IMR-90 (cell line): ENCODE measurements at regions not wholly inside any gene's neighbourhood (a gene's known extent, or its start where the extent isn't known, plus 50 kb on each side); places are given as distances from the start of the nearest gene placed in this dataset.

Experiments used
- CEBPB ChIP-seq: IDR thresholded peaks from 2 replicates; pipeline ENCODE4 v1.6.1; 2012; ENCODE audit warnings: low read depth, low read length, improper control_type of control experiment
- CTCF ChIP-seq: conservative IDR thresholded peaks from 2 replicates; pipeline ENCODE4 v1.5.1; 2012; ENCODE audit warnings: mild to moderate bottlenecking, low read depth, low read length, improper control_type of control experiment
- MAFK ChIP-seq: IDR thresholded peaks from 2 replicates; pipeline ENCODE4 v1.6.1; 2012; ENCODE audit warnings: low read depth, low read length, improper control_type of control experiment
- NFE2L2 ChIP-seq: fragments of 150-350 bp; IDR thresholded peaks from 2 replicates; pipeline ENCODE4 v1.6.1; 2016; ENCODE audit warnings: low read depth, mild to moderate bottlenecking, low read length
- POLR2A ChIP-seq: IDR thresholded peaks from 2 replicates; pipeline ENCODE4 v1.6.1; 2012; ENCODE audit warnings: mild to moderate bottlenecking, low read depth, low read length
- RFX5 ChIP-seq: IDR thresholded peaks from 2 replicates; pipeline ENCODE4 v1.8.0; 2012; ENCODE audit warnings: low read depth, mild to moderate bottlenecking, low read length, moderate library complexity

GRCh38 chr12:28601570-28602058, 411.4 kb downstream of the CCDC91 start:
- no peak for TF ChIP-seq RFX5
- no peak for TF ChIP-seq MAFK
- TF ChIP-seq POLR2A = no peak
- no peak for TF ChIP-seq CTCF
- TF ChIP-seq CEBPB = no peak
- no peak for TF ChIP-seq NFE2L2
